H1 (cell line): ENCODE measurements at regions not wholly inside any gene's neighbourhood (a gene's known extent, or its start where the extent isn't known, plus 50 kb on each side); places are given as distances from the start of the nearest gene placed in this dataset.

Experiments
- CTCF ChIA-PET: fragments of 300-600 bp; sonication (Branson Sonifier 250); formaldehyde crosslinking; loops from one replicate; lab custom pipeline; 2021; ENCODE audit not compliant: partially characterized antibody; lab: Charles Lee
- POLR2A ChIA-PET: fragments of 300-600 bp; sonication (Branson Sonifier 250); formaldehyde crosslinking; loops from one replicate; lab custom pipeline; 2021; ENCODE audit warnings: inconsistent platforms; ENCODE audit not compliant: partially characterized antibody; lab: Charles Lee
- DNase-seq, 2 experiments: peaks; one replicate each; pipeline versions ENCODE4 v3.0.0 to v3.0.0-alpha.2; 2010 to 2022; ENCODE audit warnings: low spot score in 2 of 2, low read depth in 1 of 2, mixed read lengths in 1 of 2
- FAIRE-seq: peaks from 2 replicates; lab custom pipeline; 2011; peaks lifted over from hg19 to GRCh38; lab: Jason Lieb, UNC
- H2AFZ ChIP-seq: 2 replicates; pipeline ENCODE4 v1.8.1; 2012; ENCODE audit warnings: low read length, inconsistent platforms
- H2AK5ac ChIP-seq: 2 replicates; pipeline ENCODE4 v1.6.1; 2013; ENCODE audit warnings: low read depth, low read length
- H2BK120ac ChIP-seq: replicated peaks from 2 replicates; pipeline ENCODE3; 2013; ENCODE audit warnings: low read depth, low read length, inconsistent platforms
- H2BK12ac ChIP-seq: 2 replicates; pipeline ENCODE4 v1.6.1; 2013; ENCODE audit warnings: low read depth, low read length
- H2BK15ac ChIP-seq: 2 replicates; pipeline ENCODE4 v1.6.1; 2013; ENCODE audit warnings: low read length
- H2BK20ac ChIP-seq: 2 replicates; pipeline ENCODE4 v1.6.1; 2013; ENCODE audit warnings: low read length
- H2BK5ac ChIP-seq: 2 replicates; pipeline ENCODE4 v1.6.1; 2013; ENCODE audit warnings: low read depth, low read length
- H3K14ac ChIP-seq: 2 replicates; pipeline ENCODE4 v1.6.1; 2013; ENCODE audit warnings: inconsistent platforms; ENCODE audit not compliant: insufficient read length
- H3K18ac ChIP-seq: 2 replicates; pipeline ENCODE4 v1.6.1; 2013; ENCODE audit warnings: low read length; ENCODE audit errors: extremely low read depth
- H3K23ac ChIP-seq: 2 replicates; pipeline ENCODE4 v1.6.1; 2013; ENCODE audit warnings: inconsistent platforms; ENCODE audit not compliant: insufficient read length
- H3K23me2 ChIP-seq: 2 replicates; pipeline ENCODE4 v1.6.1; 2013; ENCODE audit warnings: low read depth, low read length
- H3K27ac ChIP-seq: 2 replicates; pipeline ENCODE4 v1.6.1; 2011; ENCODE audit warnings: low read depth, low read length, inconsistent platforms
- H3K27me3 ChIP-seq, 4 experiments: replicated peaks in 1 of 4; 1 replicate in 1 of 4; 2 replicates in 3 of 4; pipeline versions ENCODE4 v1.6.1 to v1.8.1; 2011 to 2013; ENCODE audit warnings: low read length in 3 of 4, mild to moderate bottlenecking in 3 of 4, inconsistent platforms in 2 of 4, mixed read lengths in 2 of 4, moderate library complexity in 1 of 4; ENCODE audit not compliant: control insufficient read depth in 3 of 4, insufficient read depth in 3 of 4; ENCODE audit errors: extremely low read depth in 1 of 4
- H3K36me3 ChIP-seq, 4 experiments: 2 replicates each; pipeline versions ENCODE4 v1.6.1 to v1.8.1; 2011 to 2013; ENCODE audit warnings: mild to moderate bottlenecking in 4 of 4, low read length in 3 of 4, moderate library complexity in 2 of 4, control low read depth in 1 of 4, inconsistent platforms in 1 of 4; ENCODE audit not compliant: insufficient read depth in 4 of 4, control insufficient read depth in 2 of 4
- H3K4ac ChIP-seq: replicated peaks from 2 replicates; pipeline ENCODE3; 2013; ENCODE audit warnings: low read length, low read depth, mixed read lengths, inconsistent platforms; ENCODE audit not compliant: insufficient read length
- H3K4me1 ChIP-seq, 4 experiments: replicated peaks in 1 of 4; 1 replicate in 1 of 4; 2 replicates in 3 of 4; pipeline versions ENCODE4 v1.6.1 to v1.8.1; 2011 to 2013; ENCODE audit warnings: low read length in 3 of 4, inconsistent platforms in 2 of 4, mixed read lengths in 1 of 4; ENCODE audit not compliant: insufficient read depth in 4 of 4, control insufficient read depth in 3 of 4
- H3K4me2 ChIP-seq, 2 experiments: 2 replicates each; pipeline versions ENCODE4 v1.6.1 to v1.8.1; 2011 to 2013; ENCODE audit warnings: low read depth in 2 of 2, low read length in 2 of 2, control low read depth in 1 of 2, inconsistent platforms in 1 of 2, mild to moderate bottlenecking in 1 of 2; ENCODE audit not compliant: insufficient read depth in 1 of 2
- H3K4me3 ChIP-seq, 4 experiments: fragments of 200-600, 300-600 bp in 1 of 4; sonication (generic), shearing (Covaris generic), sonication (Bioruptor Twin) in 1 of 4; 2 replicates each; pipeline versions ENCODE4 v1.5.1 to v1.8.1; 2011 to 2016; ENCODE audit warnings: low read length in 4 of 4, low read depth in 3 of 4, control low read depth in 2 of 4, inconsistent platforms in 2 of 4, mild to moderate bottlenecking in 2 of 4, mixed read lengths in 1 of 4, moderate library complexity in 1 of 4; ENCODE audit not compliant: insufficient read depth in 2 of 4; ENCODE audit errors: extremely low read depth in 1 of 4
- H3K56ac ChIP-seq: replicated peaks from 2 replicates; pipeline ENCODE3; 2013; ENCODE audit warnings: low read depth, mild to moderate bottlenecking, mixed read lengths, low read length, inconsistent platforms; ENCODE audit not compliant: insufficient read length
- H3K79me1 ChIP-seq: 2 replicates; pipeline ENCODE4 v1.6.1; 2013; ENCODE audit warnings: low read depth, low read length, control low read depth
- H3K79me2 ChIP-seq, 2 experiments: 2 replicates each; pipeline versions ENCODE4 v1.6.1 to v1.8.1; 2012 to 2013; ENCODE audit warnings: low read length in 2 of 2, mild to moderate bottlenecking in 2 of 2, inconsistent platforms in 1 of 2; ENCODE audit not compliant: insufficient read depth in 2 of 2, control insufficient read depth in 1 of 2
- H3K9ac ChIP-seq, 4 experiments: replicated peaks in 1 of 4; 1 replicate in 1 of 4; 2 replicates in 3 of 4; pipeline versions ENCODE4 v1.6.1 to v1.8.1; 2011 to 2013; ENCODE audit warnings: low read depth in 3 of 4, low read length in 3 of 4, control low read depth in 2 of 4, mild to moderate bottlenecking in 2 of 4, moderate library complexity in 2 of 4, inconsistent platforms in 1 of 4; ENCODE audit errors: extremely low read depth in 1 of 4
- H3K9me3 ChIP-seq, 2 experiments: 2 replicates each; pipeline versions ENCODE4 v1.6.1 to v1.8.1; 2012 to 2013; ENCODE audit warnings: mild to moderate bottlenecking in 2 of 2, moderate library complexity in 2 of 2, control low read depth in 1 of 2, inconsistent platforms in 1 of 2, low read depth in 1 of 2, low read length in 1 of 2, mixed read lengths in 1 of 2; ENCODE audit not compliant: insufficient read depth in 2 of 2
- H4K20me1 ChIP-seq, 2 experiments: replicated peaks in 1 of 2; 2 replicates each; pipeline versions ENCODE3 to v1.8.1; 2011 to 2013; ENCODE audit warnings: inconsistent platforms in 2 of 2, low read length in 2 of 2, mild to moderate bottlenecking in 1 of 2; ENCODE audit not compliant: insufficient read depth in 2 of 2, control insufficient read depth in 1 of 2
- H4K5ac ChIP-seq: 2 replicates; pipeline ENCODE4 v1.6.1; 2013; ENCODE audit warnings: low read length, low read depth, mixed read lengths, inconsistent platforms; ENCODE audit not compliant: insufficient read length
- H4K8ac ChIP-seq: 2 replicates; pipeline ENCODE4 v1.8.0; 2013; ENCODE audit warnings: mild to moderate bottlenecking, moderate library complexity, low read length, inconsistent platforms; ENCODE audit not compliant: insufficient read depth; ENCODE audit errors: extremely low read depth
- H4K91ac ChIP-seq: replicated peaks from 2 replicates; pipeline ENCODE3; 2013; ENCODE audit warnings: low read length, mixed read lengths, inconsistent platforms; ENCODE audit not compliant: insufficient read length
- EGR1 ChIP-seq: IDR thresholded peaks from 2 replicates; pipeline ENCODE4 v1.6.1; 2011; ENCODE audit warnings: low read depth, low read length, borderline replicate concordance
- FOSL1 ChIP-seq: IDR thresholded peaks from 2 replicates; pipeline ENCODE4 v1.6.1; 2011; ENCODE audit warnings: mild to moderate bottlenecking, low read depth, low read length, moderate library complexity; ENCODE audit not compliant: insufficient read depth
- MAFK ChIP-seq: IDR thresholded peaks from 2 replicates; pipeline ENCODE4 v1.6.1; 2012; ENCODE audit warnings: low read depth, mild to moderate bottlenecking, improper control_type of control experiment, low read length
- SIX5 ChIP-seq: IDR thresholded peaks from 2 replicates; pipeline ENCODE4 v1.6.1; 2011; ENCODE audit warnings: mild to moderate bottlenecking, low read depth, low read length
- WGBS, 2 experiments: shearing (Covaris generic) in 1 of 2; methylation state at CpG; one replicate each; pipeline versions ENCODE4 v1.1.6 to v1.1.7; 2013 to 2015; ENCODE audit warnings: low lambda C conversion rate in 2 of 2, mixed read lengths in 2 of 2, inconsistent platforms in 1 of 2, low coverage in 1 of 2, missing lambda C conversion rate in 1 of 2; ENCODE audit not compliant: insufficient replicate concordance in 2 of 2, insufficient coverage in 1 of 2, insufficient read length in 1 of 2; ENCODE audit errors: extremely low coverage in 1 of 2, missing lambda C conversion rate in 1 of 2; 5-methylcytosine and 5-hydroxymethylcytosine counted together

DNA sequence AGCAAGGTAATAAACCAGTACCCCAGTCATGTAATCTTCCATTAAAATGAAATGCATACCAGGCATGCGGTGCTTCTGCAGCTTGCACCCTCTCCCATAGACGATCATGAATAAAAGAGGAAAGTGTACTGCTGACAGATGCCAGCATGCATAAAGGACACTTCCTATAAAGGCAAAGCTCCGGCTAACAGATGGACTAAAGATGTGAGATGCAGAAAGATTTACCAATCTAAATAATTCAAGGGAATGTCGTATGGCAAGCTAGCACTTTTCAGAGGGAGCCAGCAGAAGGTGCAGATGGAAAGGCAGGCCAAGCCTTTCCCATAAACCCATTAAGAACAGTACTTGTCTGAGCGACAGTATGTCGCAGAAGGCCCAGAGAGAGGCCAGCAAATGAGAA, 542.0 kb downstream of the NUF2 start:
- CTCF ChIA-PET = interaction anchor here (5.6 kb wide), 1 partner anchor 11 kb away, joined by 53 read pairs; no protein-coding TSS in a partner anchor
- H3K27ac ChIP-seq = no peak overlapping the region

More for the DNA sequence above, 542.0 kb downstream of the NUF2 start:
- Histone ChIP-seq H3K9ac (no peak overlapping the region), H3K14ac (no peak overlapping the region), H2AFZ (no peak overlapping the region), H2BK20ac (no peak overlapping the region), H2BK12ac (no peak overlapping the region), H4K5ac (no peak overlapping the region), H4K8ac (no peak overlapping the region), H3K36me3 (no peaks in the 10 kb centered on the region), H3K27me3 (no peaks in the 10 kb centered on the region), H3K56ac (no peak overlapping the region), H4K20me1 (no peaks in the 10 kb centered on the region), H3K4me3 (no peak overlapping the region), H3K23ac (no peak overlapping the region), H3K4me2 (no peak overlapping the region), H2BK5ac (no peak overlapping the region), H2BK15ac (no peak overlapping the region), H2BK120ac (no peak overlapping the region), H3K79me1 (no peaks in the 10 kb centered on the region), H2AK5ac (no peak overlapping the region), H3K79me2 (no peaks in the 10 kb centered on the region), H3K4me1 (no peaks in the 10 kb centered on the region), H3K23me2 (no peaks in the 10 kb centered on the region), H4K91ac (no peak overlapping the region), H3K9me3 (0 out of 4 replicates have a peak, but pooled peaks cover 0 to under 1% of the 10 kb centered on the region in 2 experiments), H3K4ac (no peak overlapping the region), H3K18ac (no peak overlapping the region)
- no peak for DNase-seq
- POLR2A ChIA-PET = no interaction called here
- TF ChIP-seq SIX5 (no peak), FOSL1 (no peak), MAFK (no peak), EGR1 (no peak)
- WGBS, 2 experiments = 90% methylated on average over 6 of the region's 6 CpGs; no CpG with 5 or more reads in 1 of the 2 experiments
- FAIRE-seq = no peak
